ENCODE measurements at regions not wholly inside any gene's neighbourhood (a gene's known extent, or its start where the extent isn't known, plus 50 kb on each side); places are given as distances from the start of the nearest gene placed in this dataset.

DNA sequence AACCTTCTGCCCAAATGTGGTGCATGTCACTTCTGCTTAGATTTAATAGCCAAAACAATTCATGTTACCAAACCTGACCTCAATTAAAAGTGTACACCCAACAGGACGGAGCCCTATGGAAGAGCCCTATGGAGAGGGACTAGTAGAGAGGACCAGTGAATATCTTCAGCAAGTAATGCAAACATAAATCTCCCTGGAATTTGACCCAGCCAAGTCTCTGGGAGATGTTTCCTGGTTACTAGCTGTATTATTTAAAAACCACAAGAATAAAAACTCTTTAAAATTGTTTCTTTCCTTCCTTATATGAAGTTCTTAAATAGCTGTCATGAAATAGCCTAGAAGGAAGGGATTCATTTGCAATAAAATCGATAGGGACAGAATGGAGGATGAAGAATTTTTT, 255.8 kb downstream of the CDH11 start:
- no peaks in the 10 kb centered on the region for H3K4me1 ChIP-seq (ENCODE audit: control insufficient read depth, insufficient read depth, low read length)
- no TSS peak for BruUV-seq (replicated peaks)
- no peak overlapping the region for H3K4me2 ChIP-seq (ENCODE audit: control insufficient read depth, insufficient read depth)
- ChIA-PET CTCF (no interaction called here), POLR2A (no interaction called here), SMC1A (ENCODE audit: uncharacterized antibody, unreplicated experiment) (no interaction called here), RAD21 (ENCODE audit: unreplicated experiment) (no interaction called here)
- H3K79me2 ChIP-seq (ENCODE audit: control insufficient read depth, insufficient read depth, low read length) = no peaks in the 10 kb centered on the region
- H3K27me3 ChIP-seq (replicated peaks in 1 of 2; ENCODE audit: control insufficient read depth in 2 of 2, insufficient read depth in 2 of 2, low read length in 1 of 2) = no peaks in the 10 kb centered on the region
- H3K4me3 ChIP-seq = no peak overlapping the region
- no peak overlapping the region for H2AFZ ChIP-seq (ENCODE audit: control insufficient read depth, low read depth, low read length)
- intact Hi-C loops (cut with micrococcal nuclease; ENCODE audit: unreplicated experiment) (no loop called here), in situ Hi-C loops (cut with MboI) (no loop called here)
- no peak for DNase-seq (ENCODE audit: low read depth, low spot score)
- no peak for TF ChIP-seq SPI1 (IDR thresholded peaks at IDR 0.05; ENCODE audit: borderline replicate concordance, insufficient read depth, low read depth, low read length)
- TF ChIP-seq, protein P1, sequence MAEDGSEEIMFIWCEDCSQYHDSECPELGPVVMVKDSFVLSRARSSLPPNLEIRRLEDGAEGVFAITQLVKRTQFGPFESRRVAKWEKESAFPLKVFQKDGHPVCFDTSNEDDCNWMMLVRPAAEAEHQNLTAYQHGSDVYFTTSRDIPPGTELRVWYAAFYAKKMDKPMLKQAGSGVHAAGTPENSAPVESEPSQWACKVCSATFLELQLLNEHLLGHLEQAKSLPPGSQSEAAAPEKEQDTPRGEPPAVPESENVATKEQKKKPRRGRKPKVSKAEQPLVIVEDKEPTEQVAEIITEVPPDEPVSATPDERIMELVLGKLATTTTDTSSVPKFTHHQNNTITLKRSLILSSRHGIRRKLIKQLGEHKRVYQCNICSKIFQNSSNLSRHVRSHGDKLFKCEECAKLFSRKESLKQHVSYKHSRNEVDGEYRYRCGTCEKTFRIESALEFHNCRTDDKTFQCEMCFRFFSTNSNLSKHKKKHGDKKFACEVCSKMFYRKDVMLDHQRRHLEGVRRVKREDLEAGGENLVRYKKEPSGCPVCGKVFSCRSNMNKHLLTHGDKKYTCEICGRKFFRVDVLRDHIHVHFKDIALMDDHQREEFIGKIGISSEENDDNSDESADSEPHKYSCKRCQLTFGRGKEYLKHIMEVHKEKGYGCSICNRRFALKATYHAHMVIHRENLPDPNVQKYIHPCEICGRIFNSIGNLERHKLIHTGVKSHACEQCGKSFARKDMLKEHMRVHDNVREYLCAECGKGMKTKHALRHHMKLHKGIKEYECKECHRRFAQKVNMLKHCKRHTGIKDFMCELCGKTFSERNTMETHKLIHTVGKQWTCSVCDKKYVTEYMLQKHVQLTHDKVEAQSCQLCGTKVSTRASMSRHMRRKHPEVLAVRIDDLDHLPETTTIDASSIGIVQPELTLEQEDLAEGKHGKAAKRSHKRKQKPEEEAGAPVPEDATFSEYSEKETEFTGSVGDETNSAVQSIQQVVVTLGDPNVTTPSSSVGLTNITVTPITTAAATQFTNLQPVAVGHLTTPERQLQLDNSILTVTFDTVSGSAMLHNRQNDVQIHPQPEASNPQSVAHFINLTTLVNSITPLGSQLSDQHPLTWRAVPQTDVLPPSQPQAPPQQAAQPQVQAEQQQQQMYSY (CRISPR knock-in tag; IDR thresholded peaks at IDR 0.05) = no peak
- TF ChIP-seq MTA3 (IDR thresholded peaks at IDR 0.05; ENCODE audit: borderline replicate concordance, low read length) = no peak
- no peak for TF ChIP-seq SREBF2 (IDR thresholded peaks at IDR 0.05; ENCODE audit: low read length)
- no peak for TF ChIP-seq EZH2 (IDR thresholded peaks at IDR 0.05; ENCODE audit: borderline replicate concordance, control insufficient read depth, low read depth, low read length)
- TF ChIP-seq MYB (IDR thresholded peaks at IDR 0.05; ENCODE audit: borderline replicate concordance, low read depth, low read length) = no peak
- TF ChIP-seq YBX1 (IDR thresholded peaks at IDR 0.05) = no peak
- TF ChIP-seq MEF2B (IDR thresholded peaks at IDR 0.05; ENCODE audit: partially characterized antibody, poor library complexity, severe bottlenecking) = no peak
- TF ChIP-seq, protein P2, sequence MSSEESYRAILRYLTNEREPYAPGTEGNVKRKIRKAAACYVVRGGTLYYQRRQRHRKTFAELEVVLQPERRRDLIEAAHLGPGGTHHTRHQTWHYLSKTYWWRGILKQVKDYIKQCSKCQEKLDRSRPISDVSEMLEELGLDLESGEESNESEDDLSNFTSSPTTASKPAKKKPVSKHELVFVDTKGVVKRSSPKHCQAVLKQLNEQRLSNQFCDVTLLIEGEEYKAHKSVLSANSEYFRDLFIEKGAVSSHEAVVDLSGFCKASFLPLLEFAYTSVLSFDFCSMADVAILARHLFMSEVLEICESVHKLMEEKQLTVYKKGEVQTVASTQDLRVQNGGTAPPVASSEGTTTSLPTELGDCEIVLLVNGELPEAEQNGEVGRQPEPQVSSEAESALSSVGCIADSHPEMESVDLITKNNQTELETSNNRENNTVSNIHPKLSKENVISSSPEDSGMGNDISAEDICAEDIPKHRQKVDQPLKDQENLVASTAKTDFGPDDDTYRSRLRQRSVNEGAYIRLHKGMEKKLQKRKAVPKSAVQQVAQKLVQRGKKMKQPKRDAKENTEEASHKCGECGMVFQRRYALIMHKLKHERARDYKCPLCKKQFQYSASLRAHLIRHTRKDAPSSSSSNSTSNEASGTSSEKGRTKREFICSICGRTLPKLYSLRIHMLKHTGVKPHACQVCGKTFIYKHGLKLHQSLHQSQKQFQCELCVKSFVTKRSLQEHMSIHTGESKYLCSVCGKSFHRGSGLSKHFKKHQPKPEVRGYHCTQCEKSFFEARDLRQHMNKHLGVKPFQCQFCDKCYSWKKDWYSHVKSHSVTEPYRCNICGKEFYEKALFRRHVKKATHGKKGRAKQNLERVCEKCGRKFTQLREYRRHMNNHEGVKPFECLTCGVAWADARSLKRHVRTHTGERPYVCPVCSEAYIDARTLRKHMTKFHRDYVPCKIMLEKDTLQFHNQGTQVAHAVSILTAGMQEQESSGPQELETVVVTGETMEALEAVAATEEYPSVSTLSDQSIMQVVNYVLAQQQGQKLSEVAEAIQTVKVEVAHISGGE (CRISPR knock-in tag; IDR thresholded peaks at IDR 0.05) = no peak
- TF ChIP-seq SMAD5 (IDR thresholded peaks at IDR 0.05; ENCODE audit: low read depth) = no peak
- TF ChIP-seq EGR1 (IDR thresholded peaks at IDR 0.05; ENCODE audit: borderline replicate concordance in 1 of 2, low read depth in 2 of 2, low read length in 2 of 2) = no peak
- TF ChIP-seq WRNIP1 (IDR thresholded peaks at IDR 0.05; ENCODE audit: borderline replicate concordance, low read depth, low read length) = no peak
- no peak for TF ChIP-seq BHLHE40 (IDR thresholded peaks at IDR 0.05; ENCODE audit: borderline replicate concordance in 1 of 2, low read depth in 2 of 2, low read length in 1 of 2)
- TF ChIP-seq ZNF622 (IDR thresholded peaks at IDR 0.05) = no peak
- TF ChIP-seq HCFC1 (IDR thresholded peaks at IDR 0.05; ENCODE audit: low read length) = no peak
- TF ChIP-seq SIX5 (IDR thresholded peaks at IDR 0.05; ENCODE audit: low read depth, low read length, severe bottlenecking) = no peak
- TF ChIP-seq SMAD1 (IDR thresholded peaks at IDR 0.05; ENCODE audit: low read depth, partially characterized antibody) = no peak
- TF ChIP-seq ZZZ3 (IDR thresholded peaks at IDR 0.05; ENCODE audit: control insufficient read depth, insufficient read length, low read depth) = no peak
- TF ChIP-seq IKZF2 (IDR thresholded peaks at IDR 0.05) = no peak
- TF ChIP-seq NFYA (IDR thresholded peaks at IDR 0.05; ENCODE audit: borderline replicate concordance, low read depth, low read length) = no peak
- WGBS (ENCODE audit: insufficient coverage, insufficient replicate concordance, low lambda C conversion rate, missing lambda C conversion rate) = 0% methylated on average over 2 of the region's 2 CpGs
- H4K20me1 ChIP-seq (ENCODE audit: control insufficient read depth, insufficient read depth) = no peaks in the 10 kb centered on the region
- no peaks in the 10 kb centered on the region for H3K9me3 ChIP-seq (replicated peaks; ENCODE audit: control insufficient read depth, insufficient read depth, low read length)
- no peaks in the 10 kb centered on the region for H3K36me3 ChIP-seq (ENCODE audit: control insufficient read depth in 2 of 2, insufficient read depth in 2 of 2, low read length in 1 of 2)
- FAIRE-seq = no peak
- no peak overlapping the region for H3K27ac ChIP-seq (ENCODE audit: control insufficient read depth, insufficient read depth)
- no peak for ATAC-seq
- H3K9ac ChIP-seq (ENCODE audit: control insufficient read depth, insufficient read depth, low read length) = no peak overlapping the region
